IMR-90 (cell line): ENCODE measurements at regions not wholly inside any gene's neighbourhood (a gene's known extent, or its start where the extent isn't known, plus 50 kb on each side); places are given as distances from the start of the nearest gene placed in this dataset.

Source experiments
- ATAC-seq: fragments of 200-7000 bp; cut with Tn5 transposase; 2 replicates; pipeline ENCODE4 v1.9.1; 2020; ENCODE audit warnings: low read depth, mild to moderate bottlenecking, moderate library complexity
- BruUV-seq: library from RNA; stranded (reverse); fragments of 400-500 nt; replicated peaks from 2 replicates; lab custom pipeline; 2021; lab: Mats Ljungman, UMichigan
- CTCF ChIA-PET: fragments of 300-600 bp; formaldehyde crosslinking; extraction: SDS; loops from one replicate; lab custom pipeline; 2021; ENCODE audit warnings: antibody characterized with exemption; lab: Yijun Ruan, JAX
- POLR2A ChIA-PET: fragments of 300-600 bp; sonication (Branson Sonifier 250); formaldehyde crosslinking; loops from one replicate; lab custom pipeline; 2022; ENCODE audit warnings: antibody characterized with exemption; ENCODE audit not compliant: unreplicated experiment; lab: Charles Lee
- DNase-seq: peaks from one replicate; pipeline ENCODE4 v3.0.0; 2013
- H2AFZ ChIP-seq: replicated peaks from 2 replicates; pipeline ENCODE3; 2013; ENCODE audit warnings: low read length, mild to moderate bottlenecking; ENCODE audit not compliant: poor library complexity
- H2AK5ac ChIP-seq: 2 replicates; pipeline ENCODE4 v1.6.1; 2013; ENCODE audit warnings: low read depth, low read length, inconsistent platforms
- H2AK9ac ChIP-seq: replicated peaks from 2 replicates; pipeline ENCODE3; 2013; ENCODE audit warnings: mild to moderate bottlenecking, low read depth, low read length, moderate library complexity; ENCODE audit not compliant: poor library complexity
- H2BK120ac ChIP-seq: 2 replicates; pipeline ENCODE4 v1.6.1; 2013; ENCODE audit warnings: low read depth, low read length, inconsistent platforms
- H2BK15ac ChIP-seq: 3 replicates; pipeline ENCODE4 v1.6.1; 2013; ENCODE audit warnings: low read depth, low read length, inconsistent platforms
- H2BK20ac ChIP-seq: 2 replicates; pipeline ENCODE4 v1.6.1; 2013; ENCODE audit warnings: low read depth, mild to moderate bottlenecking, inconsistent platforms, low read length, moderate library complexity
- H2BK5ac ChIP-seq: 2 replicates; pipeline ENCODE4 v1.6.1; 2013; ENCODE audit warnings: mild to moderate bottlenecking, low read depth, low read length, inconsistent platforms; ENCODE audit not compliant: poor library complexity, severe bottlenecking
- H3K14ac ChIP-seq: replicated peaks from 2 replicates; pipeline ENCODE4 v1.6.1; 2013; ENCODE audit warnings: low read depth, low read length, inconsistent platforms
- H3K18ac ChIP-seq: 2 replicates; pipeline ENCODE4 v1.6.1; 2013; ENCODE audit warnings: low read depth, low read length, control low read depth
- H3K23ac ChIP-seq: 2 replicates; pipeline ENCODE4 v1.6.1; 2013; ENCODE audit warnings: low read depth, low read length, inconsistent platforms
- H3K27ac ChIP-seq: 2 replicates; pipeline ENCODE4 v1.5.1; 2013; ENCODE audit warnings: mild to moderate bottlenecking, control low read depth, low read length; ENCODE audit not compliant: insufficient read depth
- H3K27me3 ChIP-seq: 2 replicates; pipeline ENCODE4 v1.6.1; 2013; ENCODE audit warnings: low read length; ENCODE audit not compliant: control insufficient read depth, insufficient read depth
- H3K36me3 ChIP-seq: 2 replicates; pipeline ENCODE4 v1.6.1; 2013; ENCODE audit warnings: low read length, mixed read lengths; ENCODE audit not compliant: control insufficient read depth, insufficient read depth
- H3K4ac ChIP-seq: 2 replicates; pipeline ENCODE4 v1.6.1; 2013; ENCODE audit warnings: low read depth, low read length, inconsistent platforms
- H3K4me1 ChIP-seq: 2 replicates; pipeline ENCODE4 v1.6.1; 2013; ENCODE audit warnings: low read length, mixed read lengths; ENCODE audit not compliant: control insufficient read depth, insufficient read depth
- H3K4me2 ChIP-seq: 2 replicates; pipeline ENCODE4 v1.6.1; 2013; ENCODE audit warnings: low read depth, mild to moderate bottlenecking, control low read depth, low read length, moderate library complexity
- H3K4me3 ChIP-seq: 2 replicates; pipeline ENCODE4 v1.5.1; 2013; ENCODE audit warnings: low read depth, mild to moderate bottlenecking, control low read depth, low read length, moderate library complexity; ENCODE audit not compliant: insufficient read depth
- H3K56ac ChIP-seq: 2 replicates; pipeline ENCODE4 v1.6.1; 2013; ENCODE audit warnings: low read length, inconsistent platforms; ENCODE audit not compliant: insufficient read depth; ENCODE audit errors: extremely low read depth
- H3K79me1 ChIP-seq, 2 experiments: 2 replicates each; pipeline ENCODE4 v1.6.1; 2013; ENCODE audit warnings: low read length in 2 of 2, inconsistent platforms in 1 of 2, low read depth in 1 of 2
- H3K9ac ChIP-seq: 2 replicates; pipeline ENCODE4 v1.6.1; 2013; ENCODE audit warnings: low read depth, low read length, control low read depth
- H3K9me1 ChIP-seq: 2 replicates; pipeline ENCODE4 v1.6.1; 2013; ENCODE audit warnings: low read length, inconsistent platforms; ENCODE audit not compliant: insufficient read depth
- H3K9me3 ChIP-seq: 2 replicates; pipeline ENCODE4 v1.6.1; 2013; ENCODE audit warnings: low read length; ENCODE audit not compliant: control insufficient read depth, insufficient read depth
- H4K20me1 ChIP-seq: 2 replicates; pipeline ENCODE4 v1.6.1; 2013; ENCODE audit warnings: low read length, inconsistent platforms; ENCODE audit not compliant: insufficient read depth
- H4K5ac ChIP-seq: 2 replicates; pipeline ENCODE4 v1.6.1; 2013; ENCODE audit warnings: mild to moderate bottlenecking, low read depth, low read length, control low read depth
- H4K8ac ChIP-seq, 2 experiments: 2 replicates each; pipeline ENCODE4 v1.6.1; 2013; ENCODE audit warnings: low read depth in 2 of 2, low read length in 2 of 2, control low read depth in 1 of 2, inconsistent platforms in 1 of 2
- H4K91ac ChIP-seq: 2 replicates; pipeline ENCODE4 v1.6.1; 2013; ENCODE audit warnings: low read depth, low read length, inconsistent platforms; ENCODE audit not compliant: insufficient read depth
- BHLHE40 ChIP-seq: fragments of 150-350 bp; IDR thresholded peaks from 2 replicates; pipeline ENCODE4 v1.6.1; 2016; ENCODE audit warnings: mild to moderate bottlenecking, low read depth, low read length
- CHD1 ChIP-seq: IDR thresholded peaks from 2 replicates; pipeline ENCODE4 v1.6.1; 2012; ENCODE audit warnings: low read depth, low read length, improper control_type of control experiment
- ELK1 ChIP-seq: fragments of 150-350 bp; IDR thresholded peaks from 2 replicates; pipeline ENCODE4 v1.6.1; 2016; ENCODE audit warnings: low read depth, mild to moderate bottlenecking, low read length, moderate library complexity, borderline replicate concordance
- MAFK ChIP-seq: IDR thresholded peaks from 2 replicates; pipeline ENCODE4 v1.6.1; 2012; ENCODE audit warnings: low read depth, low read length, improper control_type of control experiment
- MAZ ChIP-seq: IDR thresholded peaks from 2 replicates; pipeline ENCODE4 v1.6.1; 2012; ENCODE audit warnings: low read depth, mild to moderate bottlenecking, low read length, improper control_type of control experiment, moderate library complexity, borderline replicate concordance
- POLR2A ChIP-seq: IDR thresholded peaks from 2 replicates; pipeline ENCODE4 v1.6.1; 2012; ENCODE audit warnings: mild to moderate bottlenecking, low read depth, low read length
- SMC3 ChIP-seq: fragments of 150-350 bp; IDR thresholded peaks from 2 replicates; pipeline ENCODE4 v1.6.1; 2016; ENCODE audit warnings: low read depth, mild to moderate bottlenecking, antibody characterized with exemption, low read length, moderate library complexity
- USF2 ChIP-seq: fragments of 150-350 bp; IDR thresholded peaks from 2 replicates; pipeline ENCODE4 v1.6.1; 2017; ENCODE audit warnings: mild to moderate bottlenecking, antibody characterized with exemption, low read length, low read depth
- WGBS, 2 experiments: methylation state at CpG; one replicate each; pipeline versions ENCODE4 v1.1.5 to v1.1.7; 2013; ENCODE audit warnings: missing lambda C conversion rate in 2 of 2; ENCODE audit not compliant: insufficient read length in 1 of 2; ENCODE audit errors: extremely low coverage in 2 of 2; 5-methylcytosine and 5-hydroxymethylcytosine counted together
- dilution Hi-C: fragments of 300-500 bp; cut with HindIII; formaldehyde crosslinking; loops from one replicate; pipeline ENCODE4 v1.14.3; 2018; ENCODE audit warnings: low sequenced_read_pairs; ENCODE audit not compliant: unreplicated experiment
- in situ Hi-C: fragments of 300-500 bp; cut with MboI; formaldehyde crosslinking; loops from 3 replicates; pipeline ENCODE4 v1.14.3; 2019; ENCODE audit warnings: low sequenced_read_pairs, inconsistent platforms, mixed read lengths
- intact Hi-C: fragments of 100-400 bp; cut with micrococcal nuclease; formaldehyde crosslinking; loops from 2 replicates; pipeline ENCODE4 v1.10.0; 2022

- ChIA-PET CTCF (interaction anchor here (0.7 kb wide), 1 partner anchor 47 kb away, joined by 3 read pairs; no protein-coding TSS in a partner anchor), POLR2A (no interaction called here)
- no peaks in the 10 kb centered on the region for H4K20me1 ChIP-seq
- no peak overlapping the region for H4K5ac ChIP-seq
- H2AFZ ChIP-seq, result no peak overlapping the region
- H3K9me1 ChIP-seq, result no peaks in the 10 kb centered on the region
- no peak overlapping the region for H3K23ac ChIP-seq
- no peak overlapping the region for H3K27ac ChIP-seq
- H2AK9ac ChIP-seq, result no peak overlapping the region
- H3K14ac ChIP-seq, result no peak overlapping the region
- no peak overlapping the region for H2BK5ac ChIP-seq
- in situ Hi-C loops, result no loop called here
- no peak overlapping the region for H4K91ac ChIP-seq
- H3K4me2 ChIP-seq, result no peak overlapping the region
- H3K4me1 ChIP-seq, result no peaks in the 10 kb centered on the region
- no CpG with 5 or more reads among the region's 4 CpGs for WGBS, 2 experiments
- TF ChIP-seq POLR2A (no peak), MAFK (no peak), USF2 (no peak), CHD1 (no peak), ELK1 (no peak), BHLHE40 (no peak), MAZ (no peak), SMC3 (no peak)
- H3K36me3 ChIP-seq, result no peaks in the 10 kb centered on the region
- no peak for DNase-seq
- H2AK5ac ChIP-seq, result no peak overlapping the region
- no TSS peak for BruUV-seq
- H3K27me3 ChIP-seq, result no peaks in the 10 kb centered on the region
- no peak for ATAC-seq
- H3K18ac ChIP-seq, result no peak overlapping the region
- no peak overlapping the region for H3K56ac ChIP-seq
- H2BK120ac ChIP-seq, result no peak overlapping the region
- no peak overlapping the region for H3K4me3 ChIP-seq
- no peak overlapping the region for H4K8ac ChIP-seq
- dilution Hi-C loops, result no loop called here
- H3K79me1 ChIP-seq, result no peaks in the 10 kb centered on the region
- H2BK15ac ChIP-seq, result no peak overlapping the region
- intact Hi-C loops, result no loop called here
- no peak overlapping the region for H3K4ac ChIP-seq
- peaks cover 9% of the 10 kb centered on the region for H3K9me3 ChIP-seq
- no peak overlapping the region for H3K9ac ChIP-seq
- H2BK20ac ChIP-seq, result no peak overlapping the region
Measured at GRCh38 chr20:54727490-54727889, 252.1 kb downstream of the DOK5 start.
